Lower lobe of right lung (tissue), 2 donors: ENCODE measurements at regions not wholly inside any gene's neighbourhood (a gene's known extent, or its start where the extent isn't known, plus 50 kb on each side); places are given as distances from the start of the nearest gene placed in this dataset.

ENCODE experiments used
- ATAC-seq, 2 donors: fragments of 200-7000 bp; cut with Tn5 transposase; one replicate each; pipeline ENCODE4 v1.9.1; 2020 to 2022; ENCODE audit warnings: mild to moderate bottlenecking in 2 of 2, moderate library complexity in 2 of 2
- DNase-seq: peaks from one replicate; pipeline ENCODE4 v3.0.0-alpha.2; 2020
- H3K27ac ChIP-seq: fragments of 200-600 bp; one replicate; pipeline ENCODE4 v1.8.0; 2022
- H3K27me3 ChIP-seq: fragments of 200-600 bp; one replicate; pipeline ENCODE4 v1.8.0; 2022; ENCODE audit warnings: low read depth
- H3K36me3 ChIP-seq: fragments of 200-600 bp; one replicate; pipeline ENCODE4 v1.8.0; 2022; ENCODE audit warnings: mild to moderate bottlenecking
- H3K4me1 ChIP-seq: fragments of 200-600 bp; one replicate; pipeline ENCODE4 v1.8.0; 2022
- H3K4me3 ChIP-seq: fragments of 200-600 bp; one replicate; pipeline ENCODE4 v1.8.0; 2022; ENCODE audit warnings: mild to moderate bottlenecking
- H3K9me3 ChIP-seq: fragments of 200-600 bp; one replicate; pipeline ENCODE4 v1.8.0; 2022
- CTCF ChIP-seq: fragments of 200-600 bp; IDR thresholded peaks from one replicate; pipeline ENCODE4 v1.8.0; 2022; ENCODE audit warnings: antibody characterized with exemption, mild to moderate bottlenecking
- intact Hi-C: fragments of 100-400 bp; cut with DNase I; formaldehyde crosslinking; loops from one replicate; pipeline ENCODE4 v1.11.0; 2022
- donor health status: DM: no; HTN: yes; CAD: no; lungs with severe emphysema.

- H3K4me1 ChIP-seq: no peaks in the 10 kb centered on the region
- H3K4me3 ChIP-seq: no peak overlapping the region
- no peak overlapping the region for H3K27ac ChIP-seq
- no peaks in the 10 kb centered on the region for H3K36me3 ChIP-seq
- DNase-seq: no peak
- ATAC-seq: no peak
- TF ChIP-seq CTCF: no peak
- H3K27me3 ChIP-seq: no peaks in the 10 kb centered on the region
- H3K9me3 ChIP-seq: no peaks in the 10 kb centered on the region
- intact Hi-C loops: no loop called here
Measured at GRCh38 chr4:160877087-160877790, 1286.6 kb downstream of the FSTL5 start.

- no peak overlapping the region for H3K4me3 ChIP-seq
- no peak overlapping the region for H3K27ac ChIP-seq
- no peaks in the 10 kb centered on the region for H3K4me1 ChIP-seq
- intact Hi-C loops: no loop called here
- no peak for DNase-seq
- no peaks in the 10 kb centered on the region for H3K36me3 ChIP-seq
- no peak for ATAC-seq
- no peaks in the 10 kb centered on the region for H3K9me3 ChIP-seq
- TF ChIP-seq CTCF: no peak
- no peaks in the 10 kb centered on the region for H3K27me3 ChIP-seq
Measured at GRCh38 chr4:160880180-160880579, 1283.6 kb downstream of the FSTL5 start.

- Histone ChIP-seq H3K27ac (no peak overlapping the region), H3K27me3 (no peaks in the 10 kb centered on the region), H3K9me3 (peaks cover 6% of the 10 kb centered on the region), H3K36me3 (no peaks in the 10 kb centered on the region), H3K4me3 (no peak overlapping the region), H3K4me1 (no peaks in the 10 kb centered on the region)
- intact Hi-C loops: no loop called here
- DNase-seq (no peak), ATAC-seq (no peak)
- no peak for TF ChIP-seq CTCF
Measured at GRCh38 chr4:160887668-160888067, 1276.1 kb downstream of the FSTL5 start.

- DNase-seq (no peak), ATAC-seq (no peak)
- Histone ChIP-seq H3K36me3 (no peaks in the 10 kb centered on the region), H3K27ac (no peak overlapping the region), H3K4me3 (no peak overlapping the region), H3K27me3 (no peaks in the 10 kb centered on the region), H3K9me3 (no peaks in the 10 kb centered on the region), H3K4me1 (no peaks in the 10 kb centered on the region)
- no peak for TF ChIP-seq CTCF
- intact Hi-C loops: no loop called here
Measured at GRCh38 chr4:160894128-160894527, 1269.7 kb downstream of the FSTL5 start.

GRCh38 chr4:160894809-160895208 is 1269.0 kb downstream of the FSTL5 start:
- intact Hi-C loops: no loop called here
- no peaks in the 10 kb centered on the region for H3K9me3 ChIP-seq
- no peaks in the 10 kb centered on the region for H3K27me3 ChIP-seq
- ATAC-seq: no peak
- no peak overlapping the region for H3K27ac ChIP-seq
- no peak overlapping the region for H3K4me3 ChIP-seq
- no peaks in the 10 kb centered on the region for H3K4me1 ChIP-seq
- H3K36me3 ChIP-seq: no peaks in the 10 kb centered on the region
- no peak for DNase-seq
- no peak for TF ChIP-seq CTCF
